ENCODE measurements at regions not wholly inside any gene's neighbourhood (a gene's known extent, or its start where the extent isn't known, plus 50 kb on each side); places are given as distances from the start of the nearest gene placed in this dataset.

- TF ChIP-seq CTCF (IDR thresholded peaks at IDR 0.05; ENCODE audit: low read depth, low read length, missing input control): no peak
- no peak for TF ChIP-seq REST (IDR thresholded peaks at IDR 0.05)
- TF ChIP-seq NR2F2 (IDR thresholded peaks at IDR 0.05): no peak
- no peak for TF ChIP-seq RAD21 (IDR thresholded peaks at IDR 0.05)
- TF ChIP-seq SP1 (IDR thresholded peaks at IDR 0.05): no peak
- no peak for TF ChIP-seq MAX (IDR thresholded peaks at IDR 0.05)
- TF ChIP-seq GABPA (IDR thresholded peaks at IDR 0.05 in 1 of 2, conservative IDR thresholded peaks at IDR 0.05 in 1 of 2): no peak
- no peak for TF ChIP-seq ZBTB33 (IDR thresholded peaks at IDR 0.05)
Observed at GRCh38 chr3:87435926-87436620, 159.7 kb upstream of the POU1F1 start.

Data from liver (tissue), 3 donors.